Left ventricle myocardium superior (tissue), 1 donor: ENCODE measurements at regions not wholly inside any gene's neighbourhood (a gene's known extent, or its start where the extent isn't known, plus 50 kb on each side); places are given as distances from the start of the nearest gene placed in this dataset.
"Not testable (repeated sequence)": the region's sequence is repeated elsewhere in the genome, so short reads cannot be mapped to it uniquely, and the experiment has no call there.

Source experiments
- ATAC-seq: fragments of 200-7000 bp; cut with Tn5 transposase; one replicate; pipeline ENCODE4 v1.9.1; 2020; ENCODE audit warnings: mild to moderate bottlenecking, moderate library complexity
- DNase-seq: peaks from one replicate; pipeline ENCODE4 v3.0.0-alpha.2; 2020
- intact Hi-C: fragments of 100-400 bp; cut with micrococcal nuclease; formaldehyde crosslinking; loops from one replicate; pipeline ENCODE4 v1.11.0; 2022
- donor health status: DM: no; HTN: yes; CAD: no; lungs with severe emphysema.

- ATAC-seq (no peak), DNase-seq (no peak)
- intact Hi-C loops: no loop called here
Measured at GRCh38 chr3:80701349-80701748, 933.6 kb upstream of the ROBO1 start.

GRCh38 chr3:80697291-80697690 lies 929.5 kb upstream of the ROBO1 start:
- DNase-seq: no peak
- intact Hi-C loops: no loop called here
- no peak for ATAC-seq

- intact Hi-C loops: no loop called here
- ATAC-seq (no peak), DNase-seq (no peak)
Measured at GRCh38 chr3:80696280-80696679, 928.5 kb upstream of the ROBO1 start.

- ATAC-seq (no peak), DNase-seq (no peak)
- intact Hi-C loops: loop anchor here (5.0 kb wide), 1 partner anchor 1162 kb away; no protein-coding TSS in a partner anchor
Measured at GRCh38 chr3:80688814-80689213, 921.0 kb upstream of the ROBO1 start.

- ATAC-seq: no peak
- intact Hi-C loops: no loop called here
- no peak for DNase-seq
Measured at GRCh38 chr3:80682951-80683350, 915.2 kb upstream of the ROBO1 start.

GRCh38 chr3:80682235-80682634 lies 914.4 kb upstream of the ROBO1 start:
- no peak for DNase-seq
- no peak for ATAC-seq
- intact Hi-C loops: no loop called here

GRCh38 chr3:80677796-80678195 lies 910.0 kb upstream of the ROBO1 start:
- ATAC-seq (no peak), DNase-seq (no peak)
- intact Hi-C loops: no loop called here

- intact Hi-C loops: no loop called here
- ATAC-seq: no peak
Measured at GRCh38 chr3:80676866-80677265, 909.1 kb upstream of the ROBO1 start.

GRCh38 chr3:80676261-80676660 lies 908.5 kb upstream of the ROBO1 start:
- intact Hi-C loops: no loop called here
- no peak for ATAC-seq
- no peak for DNase-seq

More at GRCh38 chr3:80676866-80677265, 909.1 kb upstream of the ROBO1 start:
- DNase-seq: no peak

GRCh38 chr3:80675790-80676189 lies 908.0 kb upstream of the ROBO1 start:
- ATAC-seq (no peak), DNase-seq (no peak)
- intact Hi-C loops: no loop called here

GRCh38 chr3:80668600-80669294 lies 900.9 kb upstream of the ROBO1 start:
- intact Hi-C loops: no loop called here
- ATAC-seq: no peak
- no peak for DNase-seq

GRCh38 chr3:80668100-80668499 lies 900.3 kb upstream of the ROBO1 start:
- no peak for DNase-seq
- intact Hi-C loops: no loop called here
- ATAC-seq: no peak

- intact Hi-C loops: no loop called here
- DNase-seq (no peak), ATAC-seq (no peak)
Measured at GRCh38 chr3:80663426-80663825, 895.6 kb upstream of the ROBO1 start.

- intact Hi-C loops: no loop called here
- ATAC-seq: no peak
- DNase-seq: no peak
Measured at GRCh38 chr3:80655216-80655615, 887.4 kb upstream of the ROBO1 start.

- DNase-seq (no peak), ATAC-seq (no peak)
- intact Hi-C loops: no loop called here
Measured at GRCh38 chr3:80649170-80649569, 881.4 kb upstream of the ROBO1 start.

GRCh38 chr3:80643421-80643820 lies 875.6 kb upstream of the ROBO1 start:
- DNase-seq (no peak), ATAC-seq (no peak)
- intact Hi-C loops: no loop called here

- DNase-seq: no peak
- ATAC-seq: no peak
- intact Hi-C loops: no loop called here
Measured at GRCh38 chr3:80618295-80619256, 850.8 kb upstream of the ROBO1 start.

GRCh38 chr3:80612366-80612765 lies 844.6 kb upstream of the ROBO1 start:
- DNase-seq (no peak), ATAC-seq (no peak)
- intact Hi-C loops: no loop called here

- DNase-seq, ATAC-seq, intact Hi-C loops: not testable (repeated sequence)
Measured at GRCh38 chr3:80608072-80608471, 840.3 kb upstream of the ROBO1 start.

GRCh38 chr3:80606073-80606472 lies 838.3 kb upstream of the ROBO1 start:
- intact Hi-C loops: no loop called here
- ATAC-seq (no peak), DNase-seq (no peak)
